Activated CD4-positive, alpha-beta T cell treated with anti-CD3 and anti-CD28 coated beads, Interleukin-10, Interleukin-2, amounts not matched to agents 100 ng/mL and 50 ng/mL, durations not matched to agents 16 hours and 8 hours (primary cell): ENCODE measurements at regions not wholly inside any gene's neighbourhood (a gene's known extent, or its start where the extent isn't known, plus 50 kb on each side); places are given as distances from the start of the nearest gene placed in this dataset.
"Not testable (repeated sequence)": the region's sequence is repeated elsewhere in the genome, so short reads cannot be mapped to it uniquely, and the experiment has no call there.

Experiments used
- DNase-seq: peaks from one replicate; pipeline ENCODE4 v3.0.0-alpha.2; 2020

DNA sequence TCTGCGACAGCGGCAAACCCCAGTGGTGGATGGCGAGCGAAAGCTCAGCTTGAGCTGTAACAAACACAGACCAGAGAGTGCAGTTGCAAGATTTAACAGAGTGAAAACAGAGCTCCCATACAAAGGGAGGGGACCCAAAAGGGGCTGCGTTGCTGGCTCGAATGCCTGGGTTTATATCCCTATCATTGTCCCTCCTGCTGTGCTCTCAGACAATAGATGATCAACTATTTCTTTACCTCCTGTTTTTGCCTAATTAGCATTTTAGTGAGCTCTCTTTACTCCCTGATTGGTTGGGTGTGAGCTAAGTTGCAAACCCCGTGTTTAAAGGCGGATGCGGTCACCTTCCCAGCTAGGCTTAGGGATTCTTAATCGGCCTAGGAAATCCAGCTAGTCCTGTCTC, 1304.4 kb downstream of the ROBO2 start:
- DNase-seq: not testable (repeated sequence)

DNA sequence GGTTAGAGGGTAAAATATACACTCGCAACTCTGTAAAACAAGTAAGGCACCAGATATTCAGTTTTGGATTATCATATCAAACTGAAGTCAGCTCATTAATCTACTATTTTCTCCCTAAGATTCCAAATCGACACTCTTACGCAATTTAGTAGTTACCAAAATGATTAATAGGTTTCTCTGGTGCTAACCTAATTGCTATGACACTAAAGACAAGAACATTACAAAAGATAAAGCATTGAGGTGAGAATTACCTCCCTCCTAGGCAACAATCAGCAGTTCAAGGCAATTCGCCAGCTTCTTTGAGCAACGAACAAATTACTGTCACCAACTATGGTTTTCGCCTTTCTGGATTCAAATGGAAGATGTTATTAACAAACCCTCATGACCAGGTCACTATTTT, 1305.0 kb downstream of the ROBO2 start:
- no peak for DNase-seq

DNA sequence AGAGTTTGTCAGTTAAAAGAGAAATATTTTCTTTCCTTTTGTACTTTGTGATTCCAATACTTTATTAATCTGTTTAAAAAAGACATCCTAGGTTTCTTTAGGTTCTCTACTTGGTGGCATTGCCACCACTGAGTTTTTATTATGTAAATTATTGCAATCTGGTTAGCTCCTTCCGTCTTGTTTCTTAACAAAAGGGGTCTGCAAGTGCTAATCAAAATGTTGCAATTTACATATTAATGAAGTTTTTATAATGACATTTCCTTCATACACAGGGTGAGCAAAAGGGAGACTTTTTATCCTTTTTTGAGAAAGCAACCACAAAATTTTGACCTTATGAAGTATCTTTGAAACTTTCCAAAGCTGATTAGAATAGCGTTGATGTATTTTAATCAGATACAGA, 1307.3 kb downstream of the ROBO2 start:
- no peak for DNase-seq

DNA sequence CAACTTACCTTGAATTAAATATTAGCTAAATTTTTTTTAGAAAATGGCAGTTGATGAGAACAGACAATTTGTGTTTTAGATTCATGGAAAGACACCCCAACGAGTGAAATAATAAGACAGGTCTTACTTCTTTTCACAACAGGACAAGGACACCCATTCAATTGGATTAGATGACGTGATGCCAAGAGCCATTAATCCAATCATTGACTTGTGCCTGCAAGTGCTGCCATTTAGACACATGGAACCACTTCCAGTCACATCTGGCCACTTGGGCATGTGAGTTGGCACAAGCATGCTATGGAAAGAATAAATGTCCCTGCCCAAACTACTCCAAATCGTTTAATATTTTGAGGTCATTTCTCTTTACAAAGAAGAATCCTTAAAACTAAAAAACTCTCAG, 1308.8 kb downstream of the ROBO2 start:
- DNase-seq: no peak

DNA sequence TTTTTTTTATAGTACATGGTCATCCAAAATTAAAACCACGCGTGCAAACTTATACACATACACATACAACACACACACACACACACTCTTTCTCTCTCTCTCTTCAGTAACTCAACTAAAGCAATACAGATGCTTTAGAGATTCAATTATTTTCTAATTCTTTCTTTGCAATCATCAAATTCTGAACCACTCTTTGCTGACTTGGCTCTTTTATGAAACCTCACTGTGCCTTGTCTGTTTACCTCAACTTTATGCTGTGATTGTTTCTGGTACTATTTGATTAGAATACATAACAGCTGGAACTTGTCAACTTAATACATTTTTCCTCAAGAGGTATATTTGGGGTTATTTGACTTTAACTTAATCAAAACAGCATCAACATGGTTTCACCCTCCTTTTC, 1309.7 kb downstream of the ROBO2 start:
- no peak for DNase-seq

DNA sequence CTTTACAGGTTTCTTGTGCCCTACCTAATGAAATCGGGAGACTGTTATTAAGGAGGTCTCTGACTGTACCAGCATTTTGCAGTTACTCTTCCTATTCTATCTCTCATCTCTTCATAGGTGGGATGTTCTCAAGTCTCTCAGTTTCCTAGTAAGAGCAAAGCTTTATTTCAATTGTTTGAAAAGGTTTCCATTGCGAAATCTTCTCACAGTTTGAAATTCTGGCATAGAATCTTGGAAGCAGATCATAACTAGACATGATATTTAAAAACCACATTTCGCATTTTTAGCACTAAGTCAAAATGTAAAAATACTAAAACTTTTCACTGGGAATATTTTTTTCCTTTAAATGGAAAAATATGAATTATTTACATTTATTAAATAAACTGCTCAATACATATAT, 1311.4 kb downstream of the ROBO2 start:
- no peak for DNase-seq

DNA sequence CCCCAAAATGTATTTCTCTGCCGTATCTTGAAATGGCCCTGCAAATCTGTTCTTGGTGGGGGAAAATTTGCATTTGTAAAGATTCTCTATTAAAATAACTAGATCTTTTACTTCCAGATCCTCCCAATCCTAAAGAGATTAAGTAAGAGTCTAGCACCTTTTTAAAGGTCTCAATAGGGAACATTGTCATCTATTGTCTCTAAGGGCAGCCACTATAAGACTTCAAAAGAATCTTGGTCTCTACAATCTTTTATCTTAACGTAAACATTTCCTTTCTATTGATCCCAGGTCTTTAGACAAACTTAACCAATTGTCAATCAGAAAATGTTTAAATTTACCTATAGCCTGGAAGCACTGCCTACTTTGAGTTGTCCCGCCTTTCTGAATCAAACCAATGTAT, 1313.3 kb downstream of the ROBO2 start:
- DNase-seq: no peak

DNA sequence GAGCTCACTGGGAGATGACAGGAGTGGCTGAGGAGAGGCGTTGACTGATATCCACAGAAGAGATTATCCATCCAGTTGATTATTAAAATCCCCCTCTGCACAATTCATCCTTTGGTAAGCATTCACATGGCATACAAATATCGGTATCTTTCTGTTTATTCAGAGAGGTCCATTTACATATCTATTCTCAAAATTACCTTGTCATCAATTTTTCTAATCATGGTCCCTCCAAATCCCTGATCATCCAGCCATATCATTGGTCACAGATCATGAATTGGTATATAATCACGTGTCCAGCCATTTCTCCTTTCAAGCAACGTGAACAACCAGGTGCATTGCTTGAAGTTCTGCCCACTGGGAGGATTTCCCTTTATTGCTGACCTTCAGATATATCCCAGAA, 1321.0 kb downstream of the ROBO2 start:
- DNase-seq: no peak

DNA sequence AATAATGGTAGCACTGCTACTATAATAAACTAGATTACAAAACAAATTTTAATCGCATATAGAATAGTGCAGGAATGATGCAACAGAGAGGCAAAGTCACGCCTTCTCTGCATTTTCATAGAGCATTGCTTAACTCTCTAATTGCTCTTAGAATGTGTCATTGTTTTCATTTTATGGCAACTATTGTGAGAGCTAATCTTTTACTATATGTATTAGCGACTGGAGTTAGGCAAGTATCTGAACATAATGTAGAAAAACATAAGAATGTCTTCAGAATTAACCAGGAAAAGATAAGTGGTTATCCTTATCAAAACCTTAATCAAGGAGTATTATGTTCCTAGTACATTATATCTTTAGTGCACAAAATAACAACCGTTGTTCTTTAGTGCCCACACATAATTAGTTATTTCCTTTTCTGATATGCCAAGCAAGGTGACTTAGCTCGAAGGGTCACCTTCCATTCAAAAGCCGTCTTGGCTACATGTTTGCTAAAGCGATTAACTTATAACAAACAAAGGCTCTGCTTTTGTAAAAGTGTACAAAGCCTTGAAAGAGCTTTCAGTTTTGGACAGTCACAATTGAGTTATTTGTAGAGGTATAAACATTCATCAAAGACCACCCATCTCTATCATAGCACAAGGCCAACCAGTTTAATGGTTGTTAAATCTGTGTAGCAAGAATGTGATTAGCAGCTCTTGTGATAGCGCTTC, 1328.9 kb downstream of the ROBO2 start:
- DNase-seq: no peak

DNA sequence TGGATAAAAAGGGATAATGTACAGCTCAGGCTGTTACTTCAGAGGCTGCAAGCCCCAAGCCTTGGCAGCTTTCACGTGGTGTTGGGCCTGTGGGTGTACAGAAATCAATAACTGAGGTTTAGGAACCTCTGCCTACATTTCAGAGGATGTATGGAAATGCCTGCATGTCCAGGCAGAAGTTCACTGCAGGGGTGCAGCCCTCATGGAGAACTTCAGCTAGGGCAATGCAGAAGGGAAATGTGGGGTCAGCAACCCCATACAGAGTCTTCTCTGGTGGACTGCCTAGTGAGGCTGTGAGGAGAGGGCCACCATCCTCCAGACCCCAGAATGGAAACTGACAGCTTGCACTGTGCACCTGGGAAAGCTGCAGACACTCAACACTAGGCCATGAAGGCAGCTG, 1350.3 kb downstream of the ROBO2 start:
- no peak for DNase-seq

DNA sequence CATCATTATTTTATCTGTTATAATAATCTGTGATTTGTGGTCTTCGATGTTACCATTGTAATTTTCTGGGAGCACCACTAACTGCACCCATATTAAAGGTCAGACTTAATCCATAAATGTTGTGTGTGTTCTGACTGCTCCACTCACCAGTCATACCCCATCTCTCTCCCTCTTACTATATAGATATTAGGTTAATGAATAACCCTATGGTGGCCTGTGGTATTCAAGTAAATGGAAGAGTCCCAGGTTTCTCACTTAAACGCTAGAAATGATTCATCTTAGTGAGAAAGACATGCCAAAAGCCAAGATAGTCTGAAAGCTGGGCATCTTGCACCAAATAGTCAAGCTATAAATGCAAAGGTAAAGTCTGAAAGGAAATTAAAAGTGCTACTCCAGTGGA, 1358.5 kb downstream of the ROBO2 start:
- DNase-seq: no peak

DNA sequence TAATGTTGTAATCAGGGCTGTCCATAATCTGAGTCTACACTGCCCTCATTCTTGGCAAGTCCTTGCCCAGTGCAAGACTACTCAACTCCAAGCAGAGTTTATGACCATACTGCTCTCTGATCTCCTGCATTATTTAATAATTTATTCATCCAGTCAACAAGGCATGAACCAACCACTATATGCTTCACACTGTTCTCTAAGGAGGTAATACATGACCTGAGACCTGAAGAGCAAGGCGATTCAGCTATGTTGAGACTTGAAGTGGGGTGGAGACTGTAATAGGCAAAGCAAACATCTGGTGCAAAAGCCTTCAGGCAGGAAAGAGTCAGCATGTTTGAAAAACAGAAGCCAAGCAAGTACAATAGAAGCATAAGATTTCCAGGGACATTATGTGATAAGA, 1362.8 kb downstream of the ROBO2 start:
- DNase-seq: no peak

DNA sequence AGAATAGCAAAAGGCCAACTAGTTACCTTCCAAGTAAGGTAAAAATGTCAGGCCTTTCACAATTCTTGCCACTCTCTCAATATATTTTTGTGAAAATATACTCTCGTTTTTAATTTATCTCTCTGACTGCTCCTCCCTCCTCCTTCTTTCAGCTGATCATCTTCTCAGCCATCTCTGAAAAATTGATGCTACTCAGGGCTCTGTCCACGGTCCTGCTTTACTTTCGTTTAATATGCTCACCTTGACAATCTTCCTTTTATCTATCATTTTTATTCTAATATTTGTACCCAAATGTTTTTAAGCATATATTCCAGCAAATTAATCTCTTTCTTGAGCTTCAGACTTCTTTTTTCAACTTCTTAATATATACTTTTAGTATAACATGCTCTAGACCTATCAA, 1362.1 kb downstream of the ROBO1 start:
- no peak for DNase-seq

DNA sequence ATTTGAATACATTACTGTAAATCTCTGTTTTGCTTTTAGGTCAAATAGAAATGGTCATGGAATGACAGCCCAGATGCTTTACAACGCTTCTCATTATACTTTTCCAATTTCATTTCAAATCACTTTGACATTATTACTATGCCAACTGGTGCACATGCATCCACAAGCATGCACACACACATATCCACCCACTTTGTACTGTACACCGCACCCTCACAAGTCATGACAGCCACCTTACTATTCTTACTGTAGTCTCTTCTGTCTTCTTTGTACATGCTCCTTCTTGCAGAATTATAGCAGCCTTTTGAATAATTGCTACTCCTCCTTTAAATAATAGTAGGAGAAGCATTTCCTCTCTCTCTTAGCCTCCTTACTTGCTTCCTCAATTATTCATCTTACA, 1361.4 kb downstream of the ROBO1 start:
- DNase-seq: no peak

DNA sequence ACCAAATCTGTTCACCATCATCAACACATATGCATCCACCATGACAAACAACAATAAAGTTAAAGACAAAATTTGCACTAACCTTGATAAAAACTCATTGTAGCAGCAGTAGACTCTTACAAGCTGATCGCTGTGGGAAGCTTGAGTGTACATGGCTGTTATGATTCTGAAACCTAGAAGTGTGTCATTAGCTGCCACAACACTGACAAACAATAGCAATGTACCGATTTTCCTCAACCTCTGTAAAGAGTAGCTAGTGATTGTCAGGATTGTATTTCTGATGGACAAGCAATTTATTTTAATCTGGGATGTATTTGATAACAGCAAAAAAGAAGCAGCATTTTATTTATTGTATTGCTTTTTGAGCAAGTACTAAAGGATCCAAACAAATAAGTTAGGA, 1357.7 kb downstream of the ROBO1 start:
- no peak for DNase-seq

DNA sequence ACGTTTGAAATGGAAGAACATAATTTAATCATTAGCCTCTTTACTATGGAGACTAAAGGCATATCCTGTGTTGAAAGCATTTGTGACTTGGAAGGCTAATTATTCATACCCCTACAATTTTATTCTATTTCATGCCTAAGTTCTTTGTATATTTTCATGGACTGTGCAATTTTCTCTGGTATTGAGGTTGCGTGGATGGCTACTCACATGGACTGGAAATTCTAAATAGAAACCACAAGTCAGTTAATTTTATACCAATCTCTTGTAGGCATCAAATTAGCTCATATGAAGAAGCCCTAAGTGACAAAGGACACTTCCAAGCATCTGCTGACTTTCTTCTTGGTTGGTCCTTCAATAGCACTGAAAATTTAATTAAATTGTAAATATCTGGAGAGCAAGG, 1353.5 kb downstream of the ROBO1 start:
- no peak for DNase-seq

DNA sequence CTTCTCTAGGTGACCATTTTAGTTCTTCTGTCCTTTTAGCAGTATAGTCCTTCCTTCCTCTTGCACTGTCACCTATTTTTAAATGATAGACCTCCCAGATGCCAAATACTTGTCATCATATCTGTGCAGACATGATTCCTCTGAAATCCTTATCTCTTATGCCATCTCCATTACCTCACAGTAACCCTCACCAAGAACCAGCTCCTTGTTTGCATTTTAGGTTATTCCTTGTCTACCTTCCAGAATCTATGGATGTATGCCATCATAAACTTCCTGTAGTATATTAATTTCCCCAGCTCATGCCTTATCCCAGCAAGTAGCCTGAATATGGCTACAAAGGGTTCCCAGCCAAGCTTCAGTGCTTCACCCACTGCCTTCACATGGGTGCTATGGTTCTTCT, 1347.2 kb downstream of the ROBO1 start:
- no peak for DNase-seq

DNA sequence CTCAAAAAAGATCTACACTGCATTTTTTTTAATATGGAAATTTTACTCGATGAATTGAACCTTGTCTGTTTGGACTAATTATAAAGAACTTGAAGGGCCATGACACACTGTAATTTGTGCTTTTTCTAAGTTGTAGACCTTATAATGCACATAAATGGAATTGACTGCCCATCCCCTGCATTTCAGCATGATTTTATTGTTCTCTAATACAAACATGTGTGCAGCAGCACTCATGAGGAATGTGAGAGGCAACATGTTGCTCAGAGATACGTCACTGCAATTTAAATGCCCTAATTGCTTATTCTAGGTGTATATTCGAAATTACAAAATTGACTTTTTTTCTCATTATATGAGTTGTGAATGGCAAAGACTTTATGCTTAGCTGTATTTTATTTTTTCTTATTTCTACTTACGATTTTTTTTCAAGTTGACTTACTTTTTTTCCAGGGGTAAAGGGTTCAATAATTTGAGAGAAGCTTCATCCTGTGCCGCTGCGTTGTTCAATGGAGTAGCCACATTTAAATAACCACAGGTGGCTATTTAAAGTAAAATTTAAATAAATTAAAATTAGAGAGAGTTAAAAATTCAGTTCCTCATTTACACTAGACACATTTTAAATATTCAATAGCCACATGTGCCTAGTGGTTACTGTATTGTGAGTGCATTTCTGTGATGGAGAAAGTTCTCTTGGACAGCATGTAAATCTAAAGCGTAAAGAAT, 1346.4 kb downstream of the ROBO1 start:
- DNase-seq: no peak

DNA sequence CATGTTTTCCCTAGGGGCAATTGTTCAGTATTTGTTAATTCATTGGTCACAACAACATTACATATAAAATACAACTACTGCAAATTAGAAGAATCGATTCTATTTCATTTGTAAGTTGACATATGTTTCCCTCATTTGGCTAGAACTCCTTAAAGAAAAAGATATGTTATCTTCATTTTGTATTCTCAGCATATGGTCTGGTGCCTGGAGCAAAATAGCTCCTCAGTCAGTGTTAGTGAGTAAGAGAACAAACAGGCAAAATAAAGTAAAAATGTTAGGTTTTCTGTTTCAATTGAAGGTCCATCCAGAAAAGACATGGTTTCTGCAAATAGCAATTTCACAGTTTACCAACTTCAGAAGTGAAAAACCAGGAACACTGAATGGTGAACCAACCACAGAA, 1343.1 kb downstream of the ROBO1 start:
- no peak for DNase-seq

DNA sequence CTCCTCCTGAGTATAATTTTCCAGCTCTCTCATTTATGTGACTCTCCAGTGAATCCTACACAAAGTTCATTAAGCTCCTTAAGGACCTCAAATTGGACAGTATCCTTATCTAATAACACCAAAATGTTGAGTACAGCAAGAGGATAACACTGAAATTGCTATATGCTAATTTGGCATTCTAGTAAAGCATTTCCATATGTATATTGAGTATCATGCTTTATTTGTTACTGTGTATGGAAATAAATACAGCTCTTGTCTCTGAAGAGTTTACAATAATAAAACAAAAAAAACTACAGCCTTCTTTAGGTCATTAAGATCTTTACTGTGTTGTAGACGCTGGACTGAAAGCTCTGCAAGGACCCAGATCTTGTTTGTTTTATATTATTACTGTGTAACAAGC, 1341.3 kb downstream of the ROBO1 start:
- DNase-seq: no peak

DNA sequence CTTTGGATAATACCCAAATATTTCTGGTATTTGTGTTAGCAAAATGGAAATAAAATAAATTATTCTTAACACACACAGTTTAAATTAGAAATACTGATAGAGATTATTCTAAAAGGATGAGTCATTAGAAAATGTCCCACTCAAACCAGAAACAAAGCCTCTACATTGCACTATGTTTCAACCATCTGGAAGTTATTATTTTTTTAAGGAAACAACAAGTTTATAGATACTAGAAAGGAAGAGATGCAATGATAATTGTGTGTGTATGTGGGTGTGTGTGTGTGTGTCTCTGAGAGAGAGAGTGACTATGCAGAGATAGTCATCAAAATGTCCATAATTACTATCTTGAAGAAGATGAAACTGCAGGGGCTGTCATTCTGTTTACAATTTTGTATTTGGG, 1340.5 kb downstream of the ROBO1 start:
- DNase-seq: no peak

DNA sequence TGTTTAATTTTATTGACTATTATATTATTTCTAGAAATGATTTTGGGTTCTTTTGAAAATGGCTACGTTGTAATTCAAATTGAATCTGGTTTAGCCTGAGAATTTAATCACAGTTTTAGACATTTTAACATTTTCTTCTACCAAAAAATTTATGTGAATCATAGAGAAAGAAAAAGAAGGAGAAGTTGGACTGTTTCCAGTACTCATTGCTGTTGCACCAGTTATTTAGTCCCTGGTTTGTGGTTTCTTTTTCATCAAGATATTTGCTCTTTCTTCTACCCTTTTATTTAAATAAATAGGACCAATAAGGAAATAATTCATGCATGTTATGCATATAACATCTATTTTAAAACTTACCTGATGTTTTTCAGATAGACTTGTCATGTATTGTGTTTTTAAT, 1337.1 kb downstream of the ROBO1 start:
- DNase-seq: no peak

DNA sequence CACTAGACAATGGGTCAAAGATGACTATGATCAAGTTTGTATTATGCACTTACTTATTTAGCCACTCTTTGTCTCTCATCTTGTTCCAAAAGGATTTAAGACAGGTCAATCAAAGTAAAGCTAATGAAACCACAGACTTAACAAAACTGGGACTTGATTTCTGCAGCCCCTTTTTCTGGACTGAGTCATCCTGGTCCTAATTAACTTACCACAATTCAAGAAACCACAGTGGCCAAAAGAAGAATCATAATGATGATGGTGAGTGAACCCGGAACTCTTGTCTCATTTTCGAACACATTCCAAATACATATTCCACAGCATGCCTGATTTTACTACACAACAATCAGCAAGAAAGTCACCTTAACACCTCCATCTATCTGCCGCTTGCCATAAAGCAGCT, 1333.0 kb downstream of the ROBO1 start:
- DNase-seq: no peak

DNA sequence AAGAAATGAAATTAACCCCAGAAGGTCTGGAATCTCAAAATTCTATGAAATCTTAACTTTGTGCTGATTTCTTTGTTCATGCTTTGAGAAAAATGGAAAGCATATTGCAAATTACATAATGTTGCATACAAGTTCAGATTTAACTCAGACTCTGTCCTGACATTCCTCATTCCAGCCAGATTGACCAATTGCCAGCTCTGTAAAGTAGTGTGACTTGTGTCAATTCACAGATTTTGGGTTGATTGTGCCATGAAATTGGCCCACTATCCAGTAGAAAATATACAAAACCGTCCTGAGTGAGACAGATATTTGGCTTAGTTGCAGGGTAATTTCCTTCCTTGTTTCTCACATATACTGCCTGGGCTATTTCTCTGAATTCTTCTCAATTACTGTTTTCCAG, 1312.6 kb downstream of the ROBO1 start:
- DNase-seq: no peak
